ENCODE measurements at regions not wholly inside any gene's neighbourhood (a gene's known extent, or its start where the extent isn't known, plus 50 kb on each side); places are given as distances from the start of the nearest gene placed in this dataset.

DNA sequence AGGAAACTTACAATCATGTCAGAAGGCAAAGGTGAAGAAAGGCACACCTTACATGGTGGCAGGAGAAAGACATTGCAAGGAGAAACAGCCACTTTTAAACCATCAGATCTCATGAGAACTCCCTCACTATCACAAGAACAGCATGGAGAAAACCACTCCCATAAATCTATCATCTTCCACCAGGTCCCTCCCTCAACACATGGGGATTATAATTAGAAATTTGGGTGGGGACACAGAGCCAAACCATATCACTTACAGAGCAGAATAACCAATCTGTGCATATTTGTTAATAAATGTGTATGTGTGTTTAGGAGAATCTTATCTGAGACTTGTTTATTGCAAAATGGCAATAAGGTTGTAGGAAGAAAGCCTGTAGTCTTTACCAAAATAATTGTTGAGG, 205.2 kb upstream of the ANO3 start:
- Mint-ChIP-seq H3K4me3 (no peak overlapping the region), H3K27me3 (ENCODE audit: low read depth) (no peaks in the 10 kb centered on the region), H3K4me1 (no peaks in the 10 kb centered on the region), H3K36me3 (no peaks in the 10 kb centered on the region), H3K9me3 (peaks cover 15% of the 10 kb centered on the region), H3K27ac (no peak overlapping the region)
- TF ChIP-seq, protein P1, sequence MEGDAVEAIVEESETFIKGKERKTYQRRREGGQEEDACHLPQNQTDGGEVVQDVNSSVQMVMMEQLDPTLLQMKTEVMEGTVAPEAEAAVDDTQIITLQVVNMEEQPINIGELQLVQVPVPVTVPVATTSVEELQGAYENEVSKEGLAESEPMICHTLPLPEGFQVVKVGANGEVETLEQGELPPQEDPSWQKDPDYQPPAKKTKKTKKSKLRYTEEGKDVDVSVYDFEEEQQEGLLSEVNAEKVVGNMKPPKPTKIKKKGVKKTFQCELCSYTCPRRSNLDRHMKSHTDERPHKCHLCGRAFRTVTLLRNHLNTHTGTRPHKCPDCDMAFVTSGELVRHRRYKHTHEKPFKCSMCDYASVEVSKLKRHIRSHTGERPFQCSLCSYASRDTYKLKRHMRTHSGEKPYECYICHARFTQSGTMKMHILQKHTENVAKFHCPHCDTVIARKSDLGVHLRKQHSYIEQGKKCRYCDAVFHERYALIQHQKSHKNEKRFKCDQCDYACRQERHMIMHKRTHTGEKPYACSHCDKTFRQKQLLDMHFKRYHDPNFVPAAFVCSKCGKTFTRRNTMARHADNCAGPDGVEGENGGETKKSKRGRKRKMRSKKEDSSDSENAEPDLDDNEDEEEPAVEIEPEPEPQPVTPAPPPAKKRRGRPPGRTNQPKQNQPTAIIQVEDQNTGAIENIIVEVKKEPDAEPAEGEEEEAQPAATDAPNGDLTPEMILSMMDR (IDR thresholded peaks at IDR 0.05; ENCODE audit: unreplicated experiment), result no peak
- DNase-seq (ENCODE audit: low spot score in 2 of 2, unreplicated experiment in 2 of 2), result no peak

- Mint-ChIP-seq H3K4me1 (no peaks in the 10 kb centered on the region), H3K27ac (no peak overlapping the region), H3K4me3 (no peak overlapping the region), H3K36me3 (no peaks in the 10 kb centered on the region), H3K27me3 (ENCODE audit: low read depth) (no peaks in the 10 kb centered on the region), H3K9me3 (peaks cover 15% of the 10 kb centered on the region)
- DNase-seq (ENCODE audit: low spot score in 2 of 2, unreplicated experiment in 2 of 2), result no peak
- TF ChIP-seq, protein P1 (IDR thresholded peaks at IDR 0.05; ENCODE audit: unreplicated experiment), result no peak
Measured at GRCh38 chr11:26127336-26127735, 204.6 kb upstream of the ANO3 start.

- Mint-ChIP-seq H3K27me3 (ENCODE audit: low read depth) (no peaks in the 10 kb centered on the region), H3K27ac (no peak overlapping the region), H3K9me3 (peaks cover 15% of the 10 kb centered on the region), H3K36me3 (no peaks in the 10 kb centered on the region), H3K4me3 (no peak overlapping the region), H3K4me1 (peaks cover 6% of the 10 kb centered on the region)
- DNase-seq (ENCODE audit: low spot score in 2 of 2, unreplicated experiment in 2 of 2), result no peak
- TF ChIP-seq, protein P1 (IDR thresholded peaks at IDR 0.05; ENCODE audit: unreplicated experiment), result no peak
Measured at GRCh38 chr11:26131406-26131805, 200.5 kb upstream of the ANO3 start.

- Mint-ChIP-seq H3K36me3 (no peaks in the 10 kb centered on the region), H3K9me3 (peaks cover 9% of the 10 kb centered on the region), H3K4me1 (peaks cover 6% of the 10 kb centered on the region), H3K27me3 (ENCODE audit: low read depth) (no peaks in the 10 kb centered on the region), H3K27ac (no peak overlapping the region), H3K4me3 (no peak overlapping the region)
- TF ChIP-seq, protein P1 (IDR thresholded peaks at IDR 0.05; ENCODE audit: unreplicated experiment), result no peak
- no peak for DNase-seq (ENCODE audit: low spot score in 2 of 2, unreplicated experiment in 2 of 2)
Measured at GRCh38 chr11:26134053-26134452, 197.9 kb upstream of the ANO3 start.

GRCh38 chr11:26134481-26135355, 197.2 kb upstream of the ANO3 start:
- no peak for DNase-seq (ENCODE audit: low spot score in 2 of 2, unreplicated experiment in 2 of 2)
- no peak overlapping the region for H3K4me3 Mint-ChIP-seq

More at GRCh38 chr11:26134481-26135355, 197.2 kb upstream of the ANO3 start:
- no peak overlapping the region for H3K27ac Mint-ChIP-seq
- no peaks in the 10 kb centered on the region for H3K27me3 Mint-ChIP-seq (ENCODE audit: low read depth)
- peaks cover 3% of the 10 kb centered on the region for H3K9me3 Mint-ChIP-seq
- no peaks in the 10 kb centered on the region for H3K36me3 Mint-ChIP-seq
- H3K4me1 Mint-ChIP-seq, result peaks cover 6% of the 10 kb centered on the region
- TF ChIP-seq, protein P1 (IDR thresholded peaks at IDR 0.05; ENCODE audit: unreplicated experiment), result no peak
